ENCODE measurements at regions not wholly inside any gene's neighbourhood (a gene's known extent, or its start where the extent isn't known, plus 50 kb on each side); places are given as distances from the start of the nearest gene placed in this dataset.

DNA sequence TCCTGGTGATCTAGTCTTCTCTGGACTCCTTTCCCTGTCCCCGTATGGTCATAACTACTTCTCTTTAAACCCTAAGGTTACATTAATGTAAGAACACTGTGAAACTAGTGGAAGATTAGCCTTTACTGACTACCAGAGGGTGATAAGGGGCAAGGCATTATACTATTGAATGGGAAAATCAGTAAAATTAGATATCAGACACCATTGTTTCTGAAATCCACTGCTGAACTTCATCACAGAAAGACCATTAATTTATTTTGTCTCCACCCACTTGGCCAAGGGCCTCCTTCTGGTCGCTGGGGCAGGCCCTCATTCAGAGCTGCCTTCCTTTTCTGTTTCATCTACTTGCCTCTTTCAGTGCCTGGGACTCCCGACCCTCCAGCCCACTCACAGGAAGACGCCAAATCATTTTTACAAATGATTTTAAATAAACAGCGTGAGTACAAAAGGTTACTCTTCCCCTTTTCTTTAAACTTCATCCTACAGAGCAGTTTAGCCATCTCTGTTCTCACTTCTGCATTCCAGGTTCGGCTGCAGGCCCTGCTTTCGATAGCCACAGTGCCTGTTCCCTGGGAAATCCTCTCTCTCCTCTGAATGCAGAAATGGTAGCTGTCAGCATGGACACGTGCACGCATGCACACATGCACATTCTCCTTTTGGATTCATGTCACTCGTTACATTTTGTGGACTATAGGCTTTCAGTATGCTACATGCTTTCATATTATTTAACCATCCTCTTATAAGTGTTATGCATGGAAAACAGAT lies 70.3 kb upstream of the DOCK10 start:
- no peak for ATAC-seq

DNA sequence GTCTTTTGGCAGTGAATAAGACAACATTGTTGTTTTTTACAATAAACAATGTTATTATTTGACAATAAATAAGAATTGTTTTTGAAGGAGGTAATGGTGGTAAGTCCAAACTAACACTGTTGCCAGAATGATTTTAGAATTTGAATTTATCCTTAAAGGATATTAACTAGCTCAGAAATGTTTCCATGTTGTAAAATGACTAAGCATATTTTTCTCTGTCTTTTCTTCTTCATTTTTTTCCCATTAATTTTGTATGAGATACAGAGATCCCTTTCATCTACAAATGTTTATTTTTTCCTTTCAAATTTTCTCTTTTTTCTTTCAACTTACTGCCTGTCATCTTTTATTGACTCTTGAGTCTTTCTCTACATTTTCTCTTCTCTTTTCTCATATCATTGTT lies 66.5 kb upstream of the DOCK10 start:
- ATAC-seq, result no peak
- TF ChIP-seq BACH2 (CRISPR knock-in tag; IDR thresholded peaks at IDR 0.05; ENCODE audit: borderline replicate concordance), result no peak

More for the DNA sequence above, 70.3 kb upstream of the DOCK10 start:
- no peak for TF ChIP-seq ZNF565 (CRISPR knock-in tag; conservative IDR thresholded peaks at IDR 0.05; ENCODE audit: low read depth)
- TF ChIP-seq PPARA (CRISPR knock-in tag; IDR thresholded peaks at IDR 0.05; ENCODE audit: borderline replicate concordance), result no peak
- TF ChIP-seq, protein P1, sequence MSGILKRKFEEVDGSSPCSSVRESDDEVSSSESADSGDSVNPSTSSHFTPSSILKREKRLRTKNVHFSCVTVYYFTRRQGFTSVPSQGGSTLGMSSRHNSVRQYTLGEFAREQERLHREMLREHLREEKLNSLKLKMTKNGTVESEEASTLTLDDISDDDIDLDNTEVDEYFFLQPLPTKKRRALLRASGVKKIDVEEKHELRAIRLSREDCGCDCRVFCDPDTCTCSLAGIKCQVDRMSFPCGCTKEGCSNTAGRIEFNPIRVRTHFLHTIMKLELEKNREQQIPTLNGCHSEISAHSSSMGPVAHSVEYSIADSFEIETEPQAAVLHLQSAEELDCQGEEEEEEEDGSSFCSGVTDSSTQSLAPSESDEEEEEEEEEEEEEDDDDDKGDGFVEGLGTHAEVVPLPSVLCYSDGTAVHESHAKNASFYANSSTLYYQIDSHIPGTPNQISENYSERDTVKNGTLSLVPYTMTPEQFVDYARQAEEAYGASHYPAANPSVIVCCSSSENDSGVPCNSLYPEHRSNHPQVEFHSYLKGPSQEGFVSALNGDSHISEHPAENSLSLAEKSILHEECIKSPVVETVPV (CRISPR knock-in tag; IDR thresholded peaks at IDR 0.05), result no peak
- no peak for TF ChIP-seq ESRRG (CRISPR knock-in tag; IDR thresholded peaks at IDR 0.05)
- no peak for TF ChIP-seq ZFP3 (CRISPR knock-in tag; IDR thresholded peaks at IDR 0.05)
- TF ChIP-seq ISL1 (CRISPR knock-in tag; IDR thresholded peaks at IDR 0.05), result no peak
- no peak for TF ChIP-seq TOX (CRISPR knock-in tag; IDR thresholded peaks at IDR 0.05; ENCODE audit: borderline replicate concordance)
- no peak for TF ChIP-seq ZFP30 (CRISPR knock-in tag; IDR thresholded peaks at IDR 0.05)
- no peak for TF ChIP-seq TCF4 (CRISPR knock-in tag; IDR thresholded peaks at IDR 0.05; ENCODE audit: borderline replicate concordance)
- TF ChIP-seq ZC3H10 (CRISPR knock-in tag; IDR thresholded peaks at IDR 0.05), result no peak
- no peak for TF ChIP-seq SNAI2 (CRISPR knock-in tag; IDR thresholded peaks at IDR 0.05)
- TF ChIP-seq, protein P2, sequence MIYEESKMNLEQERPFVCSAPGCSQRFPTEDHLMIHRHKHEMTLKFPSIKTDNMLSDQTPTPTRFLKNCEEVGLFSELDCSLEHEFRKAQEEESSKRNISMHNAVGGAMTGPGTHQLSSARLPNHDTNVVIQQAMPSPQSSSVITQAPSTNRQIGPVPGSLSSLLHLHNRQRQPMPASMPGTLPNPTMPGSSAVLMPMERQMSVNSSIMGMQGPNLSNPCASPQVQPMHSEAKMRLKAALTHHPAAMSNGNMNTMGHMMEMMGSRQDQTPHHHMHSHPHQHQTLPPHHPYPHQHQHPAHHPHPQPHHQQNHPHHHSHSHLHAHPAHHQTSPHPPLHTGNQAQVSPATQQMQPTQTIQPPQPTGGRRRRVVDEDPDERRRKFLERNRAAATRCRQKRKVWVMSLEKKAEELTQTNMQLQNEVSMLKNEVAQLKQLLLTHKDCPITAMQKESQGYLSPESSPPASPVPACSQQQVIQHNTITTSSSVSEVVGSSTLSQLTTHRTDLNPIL (CRISPR knock-in tag; IDR thresholded peaks at IDR 0.05; ENCODE audit: low read depth), result no peak
- TF ChIP-seq OSR1 (CRISPR knock-in tag; IDR thresholded peaks at IDR 0.05), result no peak
- TF ChIP-seq ARNTL (CRISPR knock-in tag; IDR thresholded peaks at IDR 0.05; ENCODE audit: borderline replicate concordance, low read depth), result no peak
- no peak for TF ChIP-seq RARB (CRISPR knock-in tag; IDR thresholded peaks at IDR 0.05)
- TF ChIP-seq GLIS3 (CRISPR knock-in tag; IDR thresholded peaks at IDR 0.05), result no peak
- TF ChIP-seq, protein P3, sequence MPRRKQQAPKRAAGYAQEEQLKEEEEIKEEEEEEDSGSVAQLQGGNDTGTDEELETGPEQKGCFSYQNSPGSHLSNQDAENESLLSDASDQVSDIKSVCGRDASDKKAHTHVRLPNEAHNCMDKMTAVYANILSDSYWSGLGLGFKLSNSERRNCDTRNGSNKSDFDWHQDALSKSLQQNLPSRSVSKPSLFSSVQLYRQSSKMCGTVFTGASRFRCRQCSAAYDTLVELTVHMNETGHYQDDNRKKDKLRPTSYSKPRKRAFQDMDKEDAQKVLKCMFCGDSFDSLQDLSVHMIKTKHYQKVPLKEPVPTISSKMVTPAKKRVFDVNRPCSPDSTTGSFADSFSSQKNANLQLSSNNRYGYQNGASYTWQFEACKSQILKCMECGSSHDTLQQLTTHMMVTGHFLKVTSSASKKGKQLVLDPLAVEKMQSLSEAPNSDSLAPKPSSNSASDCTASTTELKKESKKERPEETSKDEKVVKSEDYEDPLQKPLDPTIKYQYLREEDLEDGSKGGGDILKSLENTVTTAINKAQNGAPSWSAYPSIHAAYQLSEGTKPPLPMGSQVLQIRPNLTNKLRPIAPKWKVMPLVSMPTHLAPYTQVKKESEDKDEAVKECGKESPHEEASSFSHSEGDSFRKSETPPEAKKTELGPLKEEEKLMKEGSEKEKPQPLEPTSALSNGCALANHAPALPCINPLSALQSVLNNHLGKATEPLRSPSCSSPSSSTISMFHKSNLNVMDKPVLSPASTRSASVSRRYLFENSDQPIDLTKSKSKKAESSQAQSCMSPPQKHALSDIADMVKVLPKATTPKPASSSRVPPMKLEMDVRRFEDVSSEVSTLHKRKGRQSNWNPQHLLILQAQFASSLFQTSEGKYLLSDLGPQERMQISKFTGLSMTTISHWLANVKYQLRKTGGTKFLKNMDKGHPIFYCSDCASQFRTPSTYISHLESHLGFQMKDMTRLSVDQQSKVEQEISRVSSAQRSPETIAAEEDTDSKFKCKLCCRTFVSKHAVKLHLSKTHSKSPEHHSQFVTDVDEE (CRISPR knock-in tag; IDR thresholded peaks at IDR 0.05), result no peak

DNA sequence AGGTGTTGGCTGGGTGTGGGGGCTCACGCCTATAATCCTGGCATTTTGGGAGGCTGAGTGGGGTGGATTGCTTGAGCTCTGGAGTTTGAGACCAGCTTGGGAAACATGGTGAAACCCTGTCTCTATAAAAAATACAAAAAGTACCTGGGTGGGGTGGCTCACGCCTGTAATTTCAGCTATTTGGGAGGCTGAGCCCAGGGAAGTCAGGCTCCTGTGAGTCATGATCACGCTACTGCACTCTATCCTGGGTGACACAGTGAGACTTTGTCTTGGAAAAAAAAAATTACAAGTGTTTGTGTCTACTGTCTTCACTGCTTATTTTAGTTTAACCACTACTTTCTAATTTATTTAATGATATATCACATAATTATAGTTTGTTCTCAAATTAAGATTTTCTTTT lies 62.7 kb upstream of the DOCK10 start:
- TF ChIP-seq ZNF70 (CRISPR knock-in tag; IDR thresholded peaks at IDR 0.05), result no peak
- TF ChIP-seq BACH2 (CRISPR knock-in tag; IDR thresholded peaks at IDR 0.05; ENCODE audit: borderline replicate concordance), result no peak
- no peak for TF ChIP-seq ZC3H10 (CRISPR knock-in tag; IDR thresholded peaks at IDR 0.05)
- no peak for TF ChIP-seq PPARA (CRISPR knock-in tag; IDR thresholded peaks at IDR 0.05; ENCODE audit: borderline replicate concordance)
- TF ChIP-seq, protein P1 (CRISPR knock-in tag; IDR thresholded peaks at IDR 0.05), result no peak
- TF ChIP-seq, protein P4, sequence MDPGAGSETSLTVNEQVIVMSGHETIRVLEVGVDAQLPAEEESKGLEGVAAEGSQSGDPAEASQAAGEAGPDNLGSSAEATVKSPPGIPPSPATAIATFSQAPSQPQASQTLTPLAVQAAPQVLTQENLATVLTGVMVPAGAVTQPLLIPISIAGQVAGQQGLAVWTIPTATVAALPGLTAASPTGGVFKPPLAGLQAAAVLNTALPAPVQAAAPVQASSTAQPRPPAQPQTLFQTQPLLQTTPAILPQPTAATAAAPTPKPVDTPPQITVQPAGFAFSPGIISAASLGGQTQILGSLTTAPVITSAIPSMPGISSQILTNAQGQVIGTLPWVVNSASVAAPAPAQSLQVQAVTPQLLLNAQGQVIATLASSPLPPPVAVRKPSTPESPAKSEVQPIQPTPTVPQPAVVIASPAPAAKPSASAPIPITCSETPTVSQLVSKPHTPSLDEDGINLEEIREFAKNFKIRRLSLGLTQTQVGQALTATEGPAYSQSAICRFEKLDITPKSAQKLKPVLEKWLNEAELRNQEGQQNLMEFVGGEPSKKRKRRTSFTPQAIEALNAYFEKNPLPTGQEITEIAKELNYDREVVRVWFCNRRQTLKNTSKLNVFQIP (CRISPR knock-in tag; IDR thresholded peaks at IDR 0.05; ENCODE audit: borderline replicate concordance, low read depth), result no peak
- no peak for TF ChIP-seq SNAI2 (CRISPR knock-in tag; IDR thresholded peaks at IDR 0.05)
- no peak for TF ChIP-seq CSDC2 (CRISPR knock-in tag; IDR thresholded peaks at IDR 0.05)
- no peak for TF ChIP-seq ZNF8 (CRISPR knock-in tag; IDR thresholded peaks at IDR 0.05)
- TF ChIP-seq ESRRG (CRISPR knock-in tag; IDR thresholded peaks at IDR 0.05), result no peak
- TF ChIP-seq OSR1 (CRISPR knock-in tag; IDR thresholded peaks at IDR 0.05), result no peak
- TF ChIP-seq ARNTL (CRISPR knock-in tag; IDR thresholded peaks at IDR 0.05; ENCODE audit: borderline replicate concordance, low read depth), result no peak
- TF ChIP-seq, protein P5, sequence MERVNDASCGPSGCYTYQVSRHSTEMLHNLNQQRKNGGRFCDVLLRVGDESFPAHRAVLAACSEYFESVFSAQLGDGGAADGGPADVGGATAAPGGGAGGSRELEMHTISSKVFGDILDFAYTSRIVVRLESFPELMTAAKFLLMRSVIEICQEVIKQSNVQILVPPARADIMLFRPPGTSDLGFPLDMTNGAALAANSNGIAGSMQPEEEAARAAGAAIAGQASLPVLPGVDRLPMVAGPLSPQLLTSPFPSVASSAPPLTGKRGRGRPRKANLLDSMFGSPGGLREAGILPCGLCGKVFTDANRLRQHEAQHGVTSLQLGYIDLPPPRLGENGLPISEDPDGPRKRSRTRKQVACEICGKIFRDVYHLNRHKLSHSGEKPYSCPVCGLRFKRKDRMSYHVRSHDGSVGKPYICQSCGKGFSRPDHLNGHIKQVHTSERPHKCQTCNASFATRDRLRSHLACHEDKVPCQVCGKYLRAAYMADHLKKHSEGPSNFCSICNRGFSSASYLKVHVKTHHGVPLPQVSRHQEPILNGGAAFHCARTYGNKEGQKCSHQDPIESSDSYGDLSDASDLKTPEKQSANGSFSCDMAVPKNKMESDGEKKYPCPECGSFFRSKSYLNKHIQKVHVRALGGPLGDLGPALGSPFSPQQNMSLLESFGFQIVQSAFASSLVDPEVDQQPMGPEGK (CRISPR knock-in tag; IDR thresholded peaks at IDR 0.05; ENCODE audit: borderline replicate concordance), result no peak
- no peak for TF ChIP-seq TOX (CRISPR knock-in tag; IDR thresholded peaks at IDR 0.05; ENCODE audit: borderline replicate concordance)
- no peak for TF ChIP-seq ZFP30 (CRISPR knock-in tag; IDR thresholded peaks at IDR 0.05)
- no peak for ATAC-seq
